Lower lobe of right lung (tissue), 2 donors: ENCODE measurements at regions not wholly inside any gene's neighbourhood (a gene's known extent, or its start where the extent isn't known, plus 50 kb on each side); places are given as distances from the start of the nearest gene placed in this dataset.

Experiments used
- ATAC-seq, 2 donors: fragments of 200-7000 bp; cut with Tn5 transposase; one replicate each; pipeline ENCODE4 v1.9.1; 2020 to 2022; ENCODE audit warnings: mild to moderate bottlenecking in 2 of 2, moderate library complexity in 2 of 2
- DNase-seq: peaks from one replicate; pipeline ENCODE4 v3.0.0-alpha.2; 2020
- H3K27ac ChIP-seq: fragments of 200-600 bp; one replicate; pipeline ENCODE4 v1.8.0; 2022
- H3K27me3 ChIP-seq: fragments of 200-600 bp; one replicate; pipeline ENCODE4 v1.8.0; 2022; ENCODE audit warnings: low read depth
- H3K36me3 ChIP-seq: fragments of 200-600 bp; one replicate; pipeline ENCODE4 v1.8.0; 2022; ENCODE audit warnings: mild to moderate bottlenecking
- H3K4me1 ChIP-seq: fragments of 200-600 bp; one replicate; pipeline ENCODE4 v1.8.0; 2022
- H3K4me3 ChIP-seq: fragments of 200-600 bp; one replicate; pipeline ENCODE4 v1.8.0; 2022; ENCODE audit warnings: mild to moderate bottlenecking
- H3K9me3 ChIP-seq: fragments of 200-600 bp; one replicate; pipeline ENCODE4 v1.8.0; 2022
- intact Hi-C: fragments of 100-400 bp; cut with DNase I; formaldehyde crosslinking; loops from one replicate; pipeline ENCODE4 v1.11.0; 2022
- TF ChIP-seq, protein P1 (sequence below): fragments of 200-600 bp; IDR thresholded peaks from one replicate; pipeline ENCODE4 v1.8.0; 2022; ENCODE audit warnings: antibody characterized with exemption, mild to moderate bottlenecking
- donor health status: DM: no; HTN: yes; CAD: no; lungs with severe emphysema.

- Histone ChIP-seq H3K36me3 (no peaks in the 10 kb centered on the region), H3K4me1 (no peaks in the 10 kb centered on the region), H3K27ac (no peak overlapping the region), H3K27me3 (no peaks in the 10 kb centered on the region), H3K4me3 (no peak overlapping the region), H3K9me3 (no peaks in the 10 kb centered on the region)
- DNase-seq (no peak), ATAC-seq (no peak)
- TF ChIP-seq, protein P1, sequence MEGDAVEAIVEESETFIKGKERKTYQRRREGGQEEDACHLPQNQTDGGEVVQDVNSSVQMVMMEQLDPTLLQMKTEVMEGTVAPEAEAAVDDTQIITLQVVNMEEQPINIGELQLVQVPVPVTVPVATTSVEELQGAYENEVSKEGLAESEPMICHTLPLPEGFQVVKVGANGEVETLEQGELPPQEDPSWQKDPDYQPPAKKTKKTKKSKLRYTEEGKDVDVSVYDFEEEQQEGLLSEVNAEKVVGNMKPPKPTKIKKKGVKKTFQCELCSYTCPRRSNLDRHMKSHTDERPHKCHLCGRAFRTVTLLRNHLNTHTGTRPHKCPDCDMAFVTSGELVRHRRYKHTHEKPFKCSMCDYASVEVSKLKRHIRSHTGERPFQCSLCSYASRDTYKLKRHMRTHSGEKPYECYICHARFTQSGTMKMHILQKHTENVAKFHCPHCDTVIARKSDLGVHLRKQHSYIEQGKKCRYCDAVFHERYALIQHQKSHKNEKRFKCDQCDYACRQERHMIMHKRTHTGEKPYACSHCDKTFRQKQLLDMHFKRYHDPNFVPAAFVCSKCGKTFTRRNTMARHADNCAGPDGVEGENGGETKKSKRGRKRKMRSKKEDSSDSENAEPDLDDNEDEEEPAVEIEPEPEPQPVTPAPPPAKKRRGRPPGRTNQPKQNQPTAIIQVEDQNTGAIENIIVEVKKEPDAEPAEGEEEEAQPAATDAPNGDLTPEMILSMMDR, result no peak
- intact Hi-C loops, result no loop called here
Observed at GRCh38 chr9:80086386-80086785, 514.6 kb downstream of the TLE4 start.

- Histone ChIP-seq H3K27ac (no peak overlapping the region), H3K4me3 (no peak overlapping the region), H3K36me3 (no peaks in the 10 kb centered on the region), H3K27me3 (no peaks in the 10 kb centered on the region), H3K9me3 (peaks cover 5% of the 10 kb centered on the region), H3K4me1 (no peaks in the 10 kb centered on the region)
- intact Hi-C loops, result no loop called here
- ATAC-seq, result no peak
- no peak for DNase-seq
- TF ChIP-seq, protein P1, result no peak
Observed at GRCh38 chr9:80085668-80086067, 513.9 kb downstream of the TLE4 start.

DNA sequence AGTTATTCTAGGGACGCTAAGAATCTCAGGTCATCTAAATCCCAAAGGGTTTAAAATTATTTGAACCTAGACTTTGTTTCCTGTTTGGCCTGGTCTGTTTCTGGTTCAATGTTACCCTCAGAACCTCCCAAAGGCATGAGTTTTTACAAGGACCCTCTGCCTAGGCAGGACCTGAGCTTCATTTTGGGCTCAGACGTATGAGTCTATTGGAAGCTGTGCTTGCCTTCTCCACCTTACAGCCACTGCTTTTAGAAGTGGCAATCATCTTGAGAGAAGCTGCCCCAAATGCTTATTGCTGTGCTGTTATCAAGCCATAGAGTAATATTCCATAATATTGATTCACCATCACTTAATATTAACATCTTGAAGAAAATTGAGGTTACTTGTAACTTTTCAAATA lies 510.4 kb downstream of the TLE4 start:
- TF ChIP-seq, protein P1, result no peak
- Histone ChIP-seq H3K36me3 (no peaks in the 10 kb centered on the region), H3K4me3 (no peak overlapping the region), H3K4me1 (no peaks in the 10 kb centered on the region), H3K9me3 (peaks cover 5% of the 10 kb centered on the region), H3K27ac (no peak overlapping the region), H3K27me3 (no peaks in the 10 kb centered on the region)
- intact Hi-C loops, result no loop called here
- no peak for DNase-seq
- ATAC-seq, result no peak

- no peaks in the 10 kb centered on the region for H3K27me3 ChIP-seq
- TF ChIP-seq, protein P1, result no peak
- DNase-seq (no peak), ATAC-seq (no peak)
- no peaks in the 10 kb centered on the region for H3K36me3 ChIP-seq
- peaks cover 5% of the 10 kb centered on the region for H3K9me3 ChIP-seq
- no peak overlapping the region for H3K27ac ChIP-seq
- no peak overlapping the region for H3K4me3 ChIP-seq
- no peaks in the 10 kb centered on the region for H3K4me1 ChIP-seq
- intact Hi-C loops, result no loop called here
Observed at GRCh38 chr9:80078826-80079225, 507.1 kb downstream of the TLE4 start.

DNA sequence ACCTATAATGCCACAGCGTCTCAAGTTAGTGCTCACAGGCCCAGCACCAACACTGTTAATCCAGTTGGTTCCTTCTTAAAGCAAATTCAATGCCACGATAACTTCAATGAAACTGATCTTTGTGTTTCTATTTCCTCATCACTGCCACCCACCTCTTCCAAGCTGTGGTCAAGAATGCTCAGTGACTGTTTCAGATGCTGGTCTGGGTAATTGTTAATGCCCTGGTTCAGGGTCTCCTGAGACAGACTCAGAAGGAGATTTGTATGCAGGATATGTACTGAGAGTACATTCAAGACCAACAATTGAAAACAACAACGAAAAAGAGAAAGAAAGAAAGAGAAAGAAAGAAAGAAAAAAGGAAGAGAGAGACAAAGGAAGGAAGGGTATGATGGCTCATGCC lies 505.3 kb downstream of the TLE4 start:
- intact Hi-C loops, result no loop called here
- H3K27me3 ChIP-seq, result no peaks in the 10 kb centered on the region
- peaks cover 5% of the 10 kb centered on the region for H3K9me3 ChIP-seq
- DNase-seq (no peak), ATAC-seq (no peak)
- H3K27ac ChIP-seq, result no peak overlapping the region
- TF ChIP-seq, protein P1, result no peak
- no peaks in the 10 kb centered on the region for H3K36me3 ChIP-seq
- H3K4me1 ChIP-seq, result no peaks in the 10 kb centered on the region
- H3K4me3 ChIP-seq, result no peak overlapping the region

DNA sequence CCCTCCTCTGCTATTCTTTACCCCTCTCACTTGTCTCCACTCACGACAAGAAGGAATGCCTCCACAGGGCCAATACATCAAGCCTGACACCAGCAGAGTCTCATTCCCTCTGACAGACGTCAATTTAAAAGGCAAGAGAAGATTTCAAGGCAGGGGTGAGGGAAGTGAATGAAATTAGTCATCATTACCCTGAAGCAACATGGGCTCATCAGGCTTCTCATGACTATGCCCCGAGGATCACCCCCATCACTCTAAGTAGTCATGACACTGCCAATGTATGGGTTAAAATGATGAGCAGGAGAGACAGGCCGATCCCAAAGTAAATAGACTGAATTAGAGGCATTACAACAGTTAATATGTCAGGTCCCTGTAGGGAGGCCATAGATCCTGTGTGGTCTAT lies 504.4 kb downstream of the TLE4 start:
- no peaks in the 10 kb centered on the region for H3K27me3 ChIP-seq
- TF ChIP-seq, protein P1, result no peak
- DNase-seq (no peak), ATAC-seq (no peak)
- H3K27ac ChIP-seq, result no peak overlapping the region
- no peak overlapping the region for H3K4me3 ChIP-seq
- H3K36me3 ChIP-seq, result no peaks in the 10 kb centered on the region
- H3K4me1 ChIP-seq, result no peaks in the 10 kb centered on the region
- intact Hi-C loops, result no loop called here
- H3K9me3 ChIP-seq, result peaks cover 5% of the 10 kb centered on the region
